IMR-90 (cell line): ENCODE measurements at regions not wholly inside any gene's neighbourhood (a gene's known extent, or its start where the extent isn't known, plus 50 kb on each side); places are given as distances from the start of the nearest gene placed in this dataset.
A peak's percentile ranks its signal among the peaks of the same experiment; 100 is the strongest.

Experiments
- ATAC-seq: fragments of 200-7000 bp; cut with Tn5 transposase; 2 replicates; pipeline ENCODE4 v1.9.1; 2020; ENCODE audit warnings: low read depth, mild to moderate bottlenecking, moderate library complexity
- BruUV-seq: library from RNA; stranded (reverse); fragments of 400-500 nt; replicated peaks from 2 replicates; lab custom pipeline; 2021; lab: Mats Ljungman, UMichigan
- CTCF ChIA-PET: fragments of 300-600 bp; formaldehyde crosslinking; extraction: SDS; loops from one replicate; lab custom pipeline; 2021; ENCODE audit warnings: antibody characterized with exemption; lab: Yijun Ruan, JAX
- POLR2A ChIA-PET: fragments of 300-600 bp; sonication (Branson Sonifier 250); formaldehyde crosslinking; loops from one replicate; lab custom pipeline; 2022; ENCODE audit warnings: antibody characterized with exemption; ENCODE audit not compliant: unreplicated experiment; lab: Charles Lee
- DNase-seq: peaks from one replicate; pipeline ENCODE4 v3.0.0; 2013
- H2AFZ ChIP-seq: replicated peaks from 2 replicates; pipeline ENCODE3; 2013; ENCODE audit warnings: low read length, mild to moderate bottlenecking; ENCODE audit not compliant: poor library complexity
- H2AK5ac ChIP-seq: 2 replicates; pipeline ENCODE4 v1.6.1; 2013; ENCODE audit warnings: low read depth, low read length, inconsistent platforms
- H2AK9ac ChIP-seq: replicated peaks from 2 replicates; pipeline ENCODE3; 2013; ENCODE audit warnings: mild to moderate bottlenecking, low read depth, low read length, moderate library complexity; ENCODE audit not compliant: poor library complexity
- H2BK120ac ChIP-seq: 2 replicates; pipeline ENCODE4 v1.6.1; 2013; ENCODE audit warnings: low read depth, low read length, inconsistent platforms
- H2BK15ac ChIP-seq: 3 replicates; pipeline ENCODE4 v1.6.1; 2013; ENCODE audit warnings: low read depth, low read length, inconsistent platforms
- H2BK20ac ChIP-seq: 2 replicates; pipeline ENCODE4 v1.6.1; 2013; ENCODE audit warnings: low read depth, mild to moderate bottlenecking, inconsistent platforms, low read length, moderate library complexity
- H2BK5ac ChIP-seq: 2 replicates; pipeline ENCODE4 v1.6.1; 2013; ENCODE audit warnings: mild to moderate bottlenecking, low read depth, low read length, inconsistent platforms; ENCODE audit not compliant: poor library complexity, severe bottlenecking
- H3K14ac ChIP-seq: replicated peaks from 2 replicates; pipeline ENCODE4 v1.6.1; 2013; ENCODE audit warnings: low read depth, low read length, inconsistent platforms
- H3K18ac ChIP-seq: 2 replicates; pipeline ENCODE4 v1.6.1; 2013; ENCODE audit warnings: low read depth, low read length, control low read depth
- H3K23ac ChIP-seq: 2 replicates; pipeline ENCODE4 v1.6.1; 2013; ENCODE audit warnings: low read depth, low read length, inconsistent platforms
- H3K27ac ChIP-seq: 2 replicates; pipeline ENCODE4 v1.5.1; 2013; ENCODE audit warnings: mild to moderate bottlenecking, control low read depth, low read length; ENCODE audit not compliant: insufficient read depth
- H3K27me3 ChIP-seq: 2 replicates; pipeline ENCODE4 v1.6.1; 2013; ENCODE audit warnings: low read length; ENCODE audit not compliant: control insufficient read depth, insufficient read depth
- H3K36me3 ChIP-seq: 2 replicates; pipeline ENCODE4 v1.6.1; 2013; ENCODE audit warnings: low read length, mixed read lengths; ENCODE audit not compliant: control insufficient read depth, insufficient read depth
- H3K4ac ChIP-seq: 2 replicates; pipeline ENCODE4 v1.6.1; 2013; ENCODE audit warnings: low read depth, low read length, inconsistent platforms
- H3K4me1 ChIP-seq: 2 replicates; pipeline ENCODE4 v1.6.1; 2013; ENCODE audit warnings: low read length, mixed read lengths; ENCODE audit not compliant: control insufficient read depth, insufficient read depth
- H3K4me2 ChIP-seq: 2 replicates; pipeline ENCODE4 v1.6.1; 2013; ENCODE audit warnings: low read depth, mild to moderate bottlenecking, control low read depth, low read length, moderate library complexity
- H3K4me3 ChIP-seq: 2 replicates; pipeline ENCODE4 v1.5.1; 2013; ENCODE audit warnings: low read depth, mild to moderate bottlenecking, control low read depth, low read length, moderate library complexity; ENCODE audit not compliant: insufficient read depth
- H3K56ac ChIP-seq: 2 replicates; pipeline ENCODE4 v1.6.1; 2013; ENCODE audit warnings: low read length, inconsistent platforms; ENCODE audit not compliant: insufficient read depth; ENCODE audit errors: extremely low read depth
- H3K79me1 ChIP-seq, 2 experiments: 2 replicates each; pipeline ENCODE4 v1.6.1; 2013; ENCODE audit warnings: low read length in 2 of 2, inconsistent platforms in 1 of 2, low read depth in 1 of 2
- H3K9ac ChIP-seq: 2 replicates; pipeline ENCODE4 v1.6.1; 2013; ENCODE audit warnings: low read depth, low read length, control low read depth
- H3K9me1 ChIP-seq: 2 replicates; pipeline ENCODE4 v1.6.1; 2013; ENCODE audit warnings: low read length, inconsistent platforms; ENCODE audit not compliant: insufficient read depth
- H3K9me3 ChIP-seq: 2 replicates; pipeline ENCODE4 v1.6.1; 2013; ENCODE audit warnings: low read length; ENCODE audit not compliant: control insufficient read depth, insufficient read depth
- H4K20me1 ChIP-seq: 2 replicates; pipeline ENCODE4 v1.6.1; 2013; ENCODE audit warnings: low read length, inconsistent platforms; ENCODE audit not compliant: insufficient read depth
- H4K5ac ChIP-seq: 2 replicates; pipeline ENCODE4 v1.6.1; 2013; ENCODE audit warnings: mild to moderate bottlenecking, low read depth, low read length, control low read depth
- H4K8ac ChIP-seq, 2 experiments: 2 replicates each; pipeline ENCODE4 v1.6.1; 2013; ENCODE audit warnings: low read depth in 2 of 2, low read length in 2 of 2, control low read depth in 1 of 2, inconsistent platforms in 1 of 2
- H4K91ac ChIP-seq: 2 replicates; pipeline ENCODE4 v1.6.1; 2013; ENCODE audit warnings: low read depth, low read length, inconsistent platforms; ENCODE audit not compliant: insufficient read depth
- BHLHE40 ChIP-seq: fragments of 150-350 bp; IDR thresholded peaks from 2 replicates; pipeline ENCODE4 v1.6.1; 2016; ENCODE audit warnings: mild to moderate bottlenecking, low read depth, low read length
- CEBPB ChIP-seq: IDR thresholded peaks from 2 replicates; pipeline ENCODE4 v1.6.1; 2012; ENCODE audit warnings: low read depth, low read length, improper control_type of control experiment
- CHD1 ChIP-seq: IDR thresholded peaks from 2 replicates; pipeline ENCODE4 v1.6.1; 2012; ENCODE audit warnings: low read depth, low read length, improper control_type of control experiment
- MXI1 ChIP-seq: IDR thresholded peaks from 2 replicates; pipeline ENCODE4 v1.6.1; 2012; ENCODE audit warnings: low read depth, mild to moderate bottlenecking, low read length, moderate library complexity, borderline replicate concordance
- POLR2A ChIP-seq: IDR thresholded peaks from 2 replicates; pipeline ENCODE4 v1.6.1; 2012; ENCODE audit warnings: mild to moderate bottlenecking, low read depth, low read length
- RAD21 ChIP-seq: IDR thresholded peaks from 2 replicates; pipeline ENCODE4 v1.6.1; 2012; ENCODE audit warnings: low read length, improper control_type of control experiment
- RCOR1 ChIP-seq: IDR thresholded peaks from 2 replicates; pipeline ENCODE4 v1.6.1; 2012; ENCODE audit warnings: mild to moderate bottlenecking, low read length, improper control_type of control experiment; ENCODE audit not compliant: insufficient replicate concordance
- RFX5 ChIP-seq: IDR thresholded peaks from 2 replicates; pipeline ENCODE4 v1.8.0; 2012; ENCODE audit warnings: low read depth, mild to moderate bottlenecking, low read length, moderate library complexity
- SMC3 ChIP-seq: fragments of 150-350 bp; IDR thresholded peaks from 2 replicates; pipeline ENCODE4 v1.6.1; 2016; ENCODE audit warnings: low read depth, mild to moderate bottlenecking, antibody characterized with exemption, low read length, moderate library complexity
- WGBS, 2 experiments: methylation state at CpG; one replicate each; pipeline versions ENCODE4 v1.1.5 to v1.1.7; 2013; ENCODE audit warnings: missing lambda C conversion rate in 2 of 2; ENCODE audit not compliant: insufficient read length in 1 of 2; ENCODE audit errors: extremely low coverage in 2 of 2; 5-methylcytosine and 5-hydroxymethylcytosine counted together
- dilution Hi-C: fragments of 300-500 bp; cut with HindIII; formaldehyde crosslinking; loops from one replicate; pipeline ENCODE4 v1.14.3; 2018; ENCODE audit warnings: low sequenced_read_pairs; ENCODE audit not compliant: unreplicated experiment
- in situ Hi-C: fragments of 300-500 bp; cut with MboI; formaldehyde crosslinking; loops from 3 replicates; pipeline ENCODE4 v1.14.3; 2019; ENCODE audit warnings: low sequenced_read_pairs, inconsistent platforms, mixed read lengths
- intact Hi-C: fragments of 100-400 bp; cut with micrococcal nuclease; formaldehyde crosslinking; loops from 2 replicates; pipeline ENCODE4 v1.10.0; 2022
- TF ChIP-seq, protein P1 (sequence below): fragments of 150-350 bp; IDR thresholded peaks from 2 replicates; pipeline ENCODE4 v1.6.1; 2016; ENCODE audit warnings: low read depth, mild to moderate bottlenecking, low read length, moderate library complexity, borderline replicate concordance

DNA sequence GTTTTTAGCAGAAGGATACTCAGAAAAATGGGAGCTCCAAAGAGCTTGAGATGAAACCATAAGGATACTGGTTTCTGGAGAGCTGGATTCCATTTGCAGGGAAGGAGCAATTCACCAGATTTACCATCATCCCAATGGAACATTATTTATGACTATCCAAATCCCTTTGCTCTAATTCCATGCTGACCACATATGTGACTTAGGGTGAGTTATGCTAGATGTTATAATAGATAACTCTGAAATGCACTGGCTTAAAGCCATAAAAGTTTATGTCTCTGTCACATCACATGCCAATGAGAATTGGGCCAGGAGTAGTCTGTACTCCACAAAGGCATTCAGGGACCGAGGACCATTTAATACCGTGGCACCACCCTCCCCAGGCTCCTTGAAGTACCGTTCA is 185.2 kb downstream of the SKIDA1 start:
- dilution Hi-C loops, result no loop called here
- H3K56ac ChIP-seq, result no peak overlapping the region
- no peak overlapping the region for H2BK20ac ChIP-seq
- no peak overlapping the region; the same call in 2 of the 3 replicates for H2BK15ac ChIP-seq
- CTCF ChIA-PET, result no interaction called here
- H2BK120ac ChIP-seq, result no peak overlapping the region
- H3K9me3 ChIP-seq, result no peaks in the 10 kb centered on the region
- ATAC-seq (no peak), DNase-seq (no peak)
- H3K18ac ChIP-seq, result no peak overlapping the region
- no peak overlapping the region for H3K23ac ChIP-seq
- POLR2A ChIA-PET, result no interaction called here
- TF ChIP-seq, protein P1, sequence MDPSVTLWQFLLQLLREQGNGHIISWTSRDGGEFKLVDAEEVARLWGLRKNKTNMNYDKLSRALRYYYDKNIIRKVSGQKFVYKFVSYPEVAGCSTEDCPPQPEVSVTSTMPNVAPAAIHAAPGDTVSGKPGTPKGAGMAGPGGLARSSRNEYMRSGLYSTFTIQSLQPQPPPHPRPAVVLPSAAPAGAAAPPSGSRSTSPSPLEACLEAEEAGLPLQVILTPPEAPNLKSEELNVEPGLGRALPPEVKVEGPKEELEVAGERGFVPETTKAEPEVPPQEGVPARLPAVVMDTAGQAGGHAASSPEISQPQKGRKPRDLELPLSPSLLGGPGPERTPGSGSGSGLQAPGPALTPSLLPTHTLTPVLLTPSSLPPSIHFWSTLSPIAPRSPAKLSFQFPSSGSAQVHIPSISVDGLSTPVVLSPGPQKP, result no peak
- TF ChIP-seq CHD1, result no peak
- TF ChIP-seq RAD21, result no peak
- no peak for TF ChIP-seq RCOR1
- no peak for TF ChIP-seq RFX5
- TF ChIP-seq BHLHE40, result no peak
- no peak for TF ChIP-seq SMC3
- no peak for TF ChIP-seq POLR2A
- no peak for TF ChIP-seq CEBPB
- TF ChIP-seq MXI1, result no peak
- H4K5ac ChIP-seq, result no peak overlapping the region
- H2AK9ac ChIP-seq, result no peak overlapping the region
- BruUV-seq, result no TSS peak
- WGBS, 2 experiments, result no CpG with 5 or more reads among the region's 3 CpGs
- no peaks in the 10 kb centered on the region for H3K36me3 ChIP-seq
- in situ Hi-C loops, result no loop called here
- no peak overlapping the region for H4K91ac ChIP-seq
- H3K4me3 ChIP-seq, result no peak overlapping the region
- H3K27ac ChIP-seq, result no peak overlapping the region
- peaks cover 6% of the 10 kb centered on the region for H3K4me1 ChIP-seq
- H2BK5ac ChIP-seq, result no peak overlapping the region
- H2AK5ac ChIP-seq, result 0 out of 2 replicates have a peak overlapping the region, but pooled peaks have one; percentile 27
- peaks cover 2% of the 10 kb centered on the region; the same call in 1 of the 2 replicates for H3K27me3 ChIP-seq
- no peak overlapping the region for H3K4ac ChIP-seq
- no peak overlapping the region for H3K14ac ChIP-seq
- intact Hi-C loops, result no loop called here
- H3K79me1 ChIP-seq, result no peaks in the 10 kb centered on the region
- H3K4me2 ChIP-seq, result no peak overlapping the region
- no peaks in the 10 kb centered on the region for H4K20me1 ChIP-seq
- H3K9me1 ChIP-seq, result peaks cover 9% of the 10 kb centered on the region
- H2AFZ ChIP-seq, result no peak overlapping the region
- H4K8ac ChIP-seq, result no peak overlapping the region
- H3K9ac ChIP-seq, result no peak overlapping the region
